ENCODE measurements at regions not wholly inside any gene's neighbourhood (a gene's known extent, or its start where the extent isn't known, plus 50 kb on each side); places are given as distances from the start of the nearest gene placed in this dataset.

DNA sequence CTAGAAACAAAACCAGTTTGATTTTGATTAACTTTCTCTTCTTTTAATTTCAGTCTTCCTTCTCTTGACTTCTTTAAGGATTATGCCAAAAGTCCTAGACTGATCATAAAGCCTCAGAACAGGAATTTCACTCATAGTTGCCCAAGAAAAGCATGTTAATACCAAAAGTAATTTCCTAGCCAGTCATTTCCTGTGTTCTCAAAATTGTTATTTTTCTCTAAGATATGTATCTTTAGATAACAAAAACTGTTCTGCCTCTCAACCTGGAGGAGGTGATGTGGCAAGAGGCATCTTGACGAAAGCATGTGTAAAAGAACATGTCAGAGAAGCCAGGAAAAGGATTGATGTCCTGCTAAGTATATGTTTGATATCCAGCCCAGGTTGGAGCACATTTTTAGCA is 78.0 kb upstream of the IPO9 start:
- DNase-seq, result peak; percentile 78

DNA sequence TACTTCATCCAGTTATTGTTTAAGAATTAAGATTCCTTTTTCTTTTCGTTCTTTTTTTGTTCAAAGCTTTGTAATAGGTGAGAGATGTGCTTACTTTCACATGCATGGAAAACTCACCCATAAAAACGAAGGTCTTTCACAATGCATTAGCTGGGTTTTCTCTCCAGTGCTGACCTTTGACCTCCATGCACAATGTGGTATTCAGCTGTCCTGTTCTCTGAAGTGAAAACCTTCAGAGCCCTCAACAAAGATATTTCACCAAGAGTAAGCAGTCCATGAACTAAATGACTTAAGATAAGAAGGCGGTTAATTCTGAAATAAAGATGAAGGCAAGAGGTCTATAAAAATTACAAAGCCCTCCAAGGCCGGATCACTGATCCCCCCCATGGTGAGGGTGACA is 77.1 kb upstream of the IPO9 start:
- DNase-seq, result no peak

DNA sequence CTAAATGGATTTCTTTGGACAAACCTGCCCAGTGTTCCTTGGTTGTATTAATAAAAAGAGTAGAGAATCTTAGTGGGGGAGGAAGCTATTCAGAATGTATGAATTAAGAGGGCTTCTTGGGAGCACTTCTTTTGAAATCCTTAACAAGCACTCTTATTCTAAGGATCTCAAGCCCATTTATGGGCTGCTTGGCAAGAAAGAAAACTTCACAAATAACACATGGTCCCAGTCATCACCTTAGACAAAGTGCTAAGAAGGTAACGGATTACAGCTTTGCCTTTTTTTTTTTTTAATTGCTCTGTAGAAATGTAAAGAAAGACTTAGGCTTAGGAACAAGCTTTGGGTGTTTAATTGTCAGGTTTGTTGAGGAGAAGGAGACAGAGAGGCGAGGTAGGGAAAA is 76.6 kb upstream of the IPO9 start:
- DNase-seq, result peak; percentile 41

DNA sequence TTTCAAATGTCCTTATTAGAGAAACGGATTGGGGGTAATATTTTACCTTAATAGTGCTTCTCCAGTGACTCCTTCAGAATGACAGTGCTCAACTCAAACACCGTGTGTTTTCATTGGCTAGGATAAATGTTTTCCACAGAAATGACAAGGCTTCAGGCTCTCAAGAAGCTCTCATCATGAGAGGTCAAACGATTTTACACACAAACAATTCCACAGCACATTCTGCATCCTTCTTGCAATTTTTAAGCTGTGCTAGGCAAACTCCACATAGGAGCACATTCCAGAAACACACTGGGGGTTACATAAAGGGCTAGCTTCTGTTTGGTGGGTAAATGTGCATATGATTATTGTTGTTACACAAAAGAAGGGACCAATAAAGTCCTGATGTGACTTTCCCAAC is 75.5 kb upstream of the IPO9 start:
- DNase-seq, result peak; percentile 57

DNA sequence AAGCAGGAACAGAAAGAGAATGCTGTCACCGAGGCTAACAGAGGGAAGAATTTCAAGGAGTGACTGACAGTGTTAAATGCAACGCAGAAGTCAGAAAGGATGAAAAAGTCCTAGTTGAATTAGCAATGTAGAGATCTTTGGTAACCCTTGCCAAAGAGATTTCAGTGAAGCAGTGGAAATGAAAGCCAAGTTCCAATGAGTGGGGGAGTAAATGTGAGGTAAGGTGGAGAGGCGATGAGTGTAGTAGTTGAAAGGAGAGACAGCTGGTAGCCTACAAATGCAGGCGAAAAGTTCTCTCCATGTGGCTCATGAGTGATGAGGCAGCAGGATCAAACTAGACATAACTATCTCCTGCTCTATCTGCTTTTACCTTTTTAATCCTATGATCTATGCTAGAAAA is 74.6 kb upstream of the IPO9 start:
- peak; percentile 77 for DNase-seq

DNA sequence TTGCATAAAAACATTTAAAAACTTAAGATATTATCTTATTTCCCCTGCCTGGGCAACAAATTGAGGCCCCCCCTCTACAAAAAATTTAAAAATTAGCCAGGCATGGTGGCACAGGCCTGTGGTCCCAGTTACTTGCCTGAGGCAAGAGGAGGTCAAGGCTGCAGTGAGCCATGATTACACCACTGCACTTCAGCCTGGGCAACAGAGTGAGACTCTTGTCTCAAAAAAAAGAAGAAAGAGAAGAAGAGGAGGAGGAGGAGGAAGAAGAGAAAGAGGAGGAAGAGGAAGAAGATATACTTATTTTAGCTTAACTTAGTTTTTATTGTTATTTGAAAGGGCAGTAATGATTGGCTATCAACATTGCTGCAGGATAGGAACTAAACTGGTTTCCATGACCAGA is 73.8 kb upstream of the IPO9 start:
- no peak for DNase-seq

DNA sequence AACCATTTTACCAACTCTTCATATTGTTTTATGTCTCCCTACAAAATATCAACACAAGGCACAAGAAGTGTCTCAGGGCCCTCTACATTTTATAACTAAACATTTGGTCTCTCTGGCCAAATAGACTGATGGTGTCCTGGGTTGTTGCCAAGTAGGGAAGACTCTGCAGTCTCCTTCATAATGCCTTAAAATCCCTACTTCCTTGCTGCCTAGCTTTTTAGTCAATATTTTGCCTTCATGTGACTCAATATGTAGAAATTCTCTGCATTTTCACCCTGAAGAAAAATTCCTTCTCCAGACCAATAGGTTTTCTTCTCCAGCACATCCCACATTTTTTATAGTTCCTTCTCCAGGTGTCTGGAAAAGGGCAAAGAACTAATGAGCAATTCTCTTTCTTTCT is 72.6 kb upstream of the IPO9 start:
- DNase-seq, result peak; percentile 93

DNA sequence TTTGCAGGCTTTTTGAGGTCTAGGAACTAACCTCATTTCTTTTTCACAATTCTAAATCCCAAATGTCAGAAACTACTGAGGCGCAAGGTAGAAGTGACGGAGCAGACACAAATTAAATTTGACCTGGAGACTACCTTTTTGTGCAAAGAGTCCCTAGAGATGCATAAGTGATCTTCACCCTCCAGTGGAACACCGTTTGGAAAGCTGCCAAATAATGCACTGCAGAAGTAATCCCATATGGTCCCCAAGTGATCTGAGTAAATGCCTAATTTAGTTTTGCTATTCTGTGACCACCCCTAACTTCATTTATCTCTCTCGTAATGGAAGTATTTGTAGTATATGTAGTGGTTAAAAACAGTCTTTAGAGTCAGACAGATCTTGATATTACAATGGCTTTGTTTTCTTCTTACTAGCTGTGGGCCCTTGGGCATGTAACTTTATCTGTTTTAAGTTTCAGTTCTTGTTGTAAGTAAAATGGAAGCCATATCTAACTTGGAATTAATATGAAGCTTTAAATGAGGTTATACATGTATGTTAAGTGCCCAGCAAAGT is 70.4 kb upstream of the IPO9 start:
- no peak for DNase-seq

DNA sequence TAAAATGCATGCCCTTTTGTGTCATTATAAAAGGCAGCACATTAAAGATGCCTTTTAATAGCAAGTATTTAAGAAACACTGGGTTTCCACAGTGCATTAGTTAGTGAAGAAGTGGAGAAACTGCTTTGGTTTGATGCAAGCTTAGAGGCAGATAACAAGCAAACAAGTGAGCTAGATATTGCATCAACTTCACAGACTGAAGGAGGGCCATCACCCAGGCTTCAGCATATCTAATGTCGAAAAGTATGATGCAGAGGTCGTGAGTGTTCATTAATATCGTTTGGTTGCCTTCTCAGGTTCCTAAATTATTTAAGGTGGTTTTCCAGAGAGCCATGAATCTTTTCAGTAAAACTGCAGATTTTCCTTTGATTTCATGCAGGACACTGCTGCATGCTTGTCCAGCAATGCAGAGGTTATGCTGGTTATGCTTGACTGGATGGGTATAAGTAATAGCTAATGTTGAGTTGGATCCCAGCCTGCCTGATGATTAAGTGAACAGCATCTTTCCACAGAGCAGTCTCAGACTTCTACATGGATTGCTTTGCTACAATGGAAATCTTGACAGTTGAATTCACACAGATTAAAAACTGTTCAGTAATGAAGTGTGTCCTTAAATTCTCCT is 69.7 kb upstream of the IPO9 start:
- peak; percentile 88 for DNase-seq

DNA sequence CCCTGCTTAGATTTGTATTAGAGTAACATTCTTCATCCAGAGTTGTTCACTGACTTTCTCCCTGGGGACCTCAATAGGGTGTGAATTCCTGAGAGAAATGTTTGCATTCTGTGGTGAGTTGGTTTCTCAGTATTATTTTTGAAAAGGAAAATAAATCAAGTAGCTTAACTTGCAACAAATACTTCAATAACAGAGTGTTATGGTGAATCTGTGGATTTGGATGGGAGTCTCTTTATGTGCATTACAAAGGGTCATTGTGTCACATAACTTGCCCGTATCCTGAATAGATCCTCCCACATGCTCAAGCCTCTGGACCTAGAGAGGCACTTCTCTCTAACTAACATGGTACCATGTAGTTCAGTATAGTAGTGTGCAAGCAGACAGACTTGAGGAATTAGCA is 68.4 kb upstream of the IPO9 start:
- DNase-seq, result peak; percentile 93

DNA sequence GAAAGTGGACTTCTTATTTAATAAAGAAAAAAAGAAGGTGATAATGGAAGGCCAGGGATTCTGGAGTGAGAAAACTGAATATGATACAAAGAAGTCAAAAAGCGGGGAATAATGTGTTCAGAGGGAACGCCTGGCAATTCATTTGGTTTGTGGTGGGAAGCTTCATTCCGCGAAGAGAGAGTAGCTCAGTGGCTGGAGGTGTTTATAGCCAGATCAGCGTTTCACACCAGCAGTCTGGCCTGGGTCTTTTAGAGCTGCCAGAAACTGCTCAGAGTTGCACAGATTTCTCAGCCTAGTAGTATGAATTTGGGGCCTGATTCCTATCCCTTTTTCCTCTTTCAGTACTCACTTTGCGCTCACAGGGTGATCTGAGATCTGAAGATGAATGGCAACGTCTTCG is 67.8 kb upstream of the IPO9 start:
- peak; percentile 62 for DNase-seq

DNA sequence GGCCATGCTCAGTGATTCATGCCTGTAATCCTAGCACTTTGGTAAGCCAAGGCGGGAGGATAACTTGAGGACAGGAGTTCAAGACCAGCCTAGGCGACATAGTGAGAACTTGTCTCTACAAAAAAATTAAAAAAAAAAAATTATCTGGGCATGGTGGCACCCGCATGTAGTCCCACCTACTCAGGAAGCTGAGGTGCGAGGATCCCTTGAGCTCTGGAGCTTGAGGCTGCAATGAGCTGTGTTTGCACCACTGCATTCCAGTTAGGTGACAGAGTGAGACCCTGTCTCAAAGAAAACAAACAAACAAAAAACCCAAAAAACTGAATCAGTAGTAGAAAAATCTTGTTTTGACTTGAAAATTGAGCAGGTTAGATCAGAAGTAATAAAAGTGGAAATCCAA is 67.1 kb upstream of the IPO9 start:
- DNase-seq, result no peak

DNA sequence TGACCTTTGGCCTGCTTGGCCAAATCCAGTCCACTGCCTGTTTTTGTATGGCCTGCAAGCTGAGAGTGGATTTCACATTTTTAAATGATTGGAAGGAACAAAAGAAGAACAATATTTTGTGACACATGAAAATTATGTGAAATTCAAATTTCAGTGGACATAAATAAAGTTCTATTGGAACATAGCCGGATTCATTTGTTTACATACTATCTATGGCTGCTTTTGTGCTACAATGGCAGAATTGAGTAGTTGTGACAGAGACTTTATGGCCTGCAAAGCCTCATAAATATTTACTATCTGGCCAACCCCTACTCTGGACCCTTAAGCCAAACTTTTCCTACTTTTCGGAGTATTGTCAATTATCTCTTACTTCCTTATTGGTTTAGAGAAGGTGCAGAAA is 66.6 kb upstream of the IPO9 start:
- DNase-seq, result no peak

DNA sequence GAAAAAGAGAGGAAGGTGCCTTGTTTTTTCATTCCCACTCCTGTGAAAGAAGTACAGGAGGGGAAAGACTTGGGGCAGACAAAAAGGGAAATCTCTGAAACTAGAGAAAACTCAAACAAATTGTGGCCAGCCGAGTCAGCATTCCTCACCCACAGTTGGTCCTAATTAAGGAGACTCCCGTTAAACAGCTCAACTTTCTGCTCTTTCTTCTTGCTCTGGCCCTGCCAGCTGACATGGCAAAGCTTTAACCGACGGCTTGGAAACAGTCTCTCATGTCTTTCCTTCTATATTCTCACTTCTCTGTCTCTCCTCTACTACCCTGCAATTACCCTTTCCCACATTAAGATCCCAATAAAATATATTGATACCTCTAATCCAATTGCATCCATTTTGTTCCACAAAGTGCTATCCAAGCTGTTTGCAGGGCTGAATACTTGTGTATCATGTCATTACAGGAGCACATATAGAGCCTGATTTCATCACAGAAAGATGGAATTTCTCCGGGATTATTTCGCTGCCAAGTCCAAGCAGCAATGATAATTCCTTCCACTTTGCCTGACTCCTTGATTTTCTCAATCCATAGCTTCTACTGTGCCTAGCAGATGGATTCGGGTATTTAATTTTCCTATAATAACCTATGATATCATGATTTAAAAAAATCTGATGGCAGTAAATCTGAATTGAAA is 65.4 kb upstream of the IPO9 start:
- DNase-seq, result peak; percentile 85

DNA sequence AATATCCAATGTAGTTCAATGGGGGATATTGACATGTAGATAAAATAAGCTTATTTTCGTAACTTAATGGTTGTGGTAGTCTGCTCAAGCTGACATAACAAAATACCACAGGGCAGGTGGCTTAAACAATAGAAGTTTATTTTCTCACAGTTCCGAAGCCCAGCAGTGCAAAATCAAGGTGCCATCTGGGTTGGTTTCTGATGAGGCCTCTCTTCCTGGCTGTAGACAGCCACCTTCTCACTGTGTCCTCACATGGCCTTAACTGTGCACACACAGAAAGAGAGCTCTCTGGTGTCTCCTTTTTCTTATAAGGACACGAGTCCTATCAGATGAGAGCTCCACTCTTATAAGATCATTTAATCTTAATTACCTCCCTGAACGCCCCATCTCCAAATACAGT is 64.8 kb upstream of the IPO9 start:
- DNase-seq, result no peak

DNA sequence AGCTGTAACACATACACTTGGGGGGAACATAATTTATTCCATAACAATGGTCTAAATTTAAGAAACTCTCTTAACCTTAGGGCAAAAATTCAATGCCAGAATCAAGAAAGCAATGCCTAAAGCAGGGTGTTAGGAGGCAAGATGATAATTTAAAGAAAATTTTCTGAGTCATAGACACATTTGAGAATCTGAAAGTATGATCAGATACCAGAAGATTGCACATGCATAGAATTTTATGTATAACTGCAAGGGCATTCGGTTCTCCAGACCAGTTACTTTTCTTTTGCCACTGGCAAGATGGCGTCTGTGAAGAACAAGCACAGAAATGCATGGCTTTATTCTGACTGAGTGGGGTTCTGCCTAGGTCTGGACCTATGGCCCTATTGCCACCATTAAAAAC is 64.4 kb upstream of the IPO9 start:
- no peak for DNase-seq

DNA sequence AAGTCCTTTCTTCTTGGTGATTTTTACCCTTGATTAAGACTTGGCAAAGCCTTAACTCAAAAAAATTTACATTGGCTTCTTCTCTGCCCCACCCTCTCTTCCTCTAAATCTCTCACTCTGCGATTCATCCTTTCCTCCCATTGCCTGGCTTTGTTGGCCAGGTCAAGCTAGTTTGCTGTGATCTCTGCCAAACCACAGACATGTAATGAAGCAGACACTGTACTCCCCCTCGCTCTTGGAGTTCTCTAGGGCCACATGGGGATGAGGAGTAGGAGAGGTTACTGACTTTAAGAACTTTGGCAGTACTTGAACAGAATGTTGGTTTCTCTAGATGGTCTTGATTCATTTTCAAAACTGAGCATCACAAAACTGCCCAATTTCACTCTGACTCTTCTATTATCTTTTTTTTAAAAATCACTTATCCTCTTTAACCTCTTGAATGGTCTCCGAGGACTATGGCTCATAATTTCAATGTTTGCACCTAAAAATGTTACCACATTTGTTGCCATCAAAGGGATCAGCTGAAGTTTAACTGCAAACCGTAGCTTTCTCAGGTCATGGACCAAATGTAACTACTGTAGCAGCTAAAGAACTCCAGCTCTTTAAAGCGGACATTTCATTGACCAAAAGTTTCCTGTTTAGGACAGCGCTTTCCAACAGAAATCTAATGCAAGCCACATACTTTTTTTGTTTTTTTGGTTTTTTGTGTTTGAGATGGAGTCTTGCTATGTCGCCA is 62.7 kb upstream of the IPO9 start:
- DNase-seq, result peak; percentile 98

DNA sequence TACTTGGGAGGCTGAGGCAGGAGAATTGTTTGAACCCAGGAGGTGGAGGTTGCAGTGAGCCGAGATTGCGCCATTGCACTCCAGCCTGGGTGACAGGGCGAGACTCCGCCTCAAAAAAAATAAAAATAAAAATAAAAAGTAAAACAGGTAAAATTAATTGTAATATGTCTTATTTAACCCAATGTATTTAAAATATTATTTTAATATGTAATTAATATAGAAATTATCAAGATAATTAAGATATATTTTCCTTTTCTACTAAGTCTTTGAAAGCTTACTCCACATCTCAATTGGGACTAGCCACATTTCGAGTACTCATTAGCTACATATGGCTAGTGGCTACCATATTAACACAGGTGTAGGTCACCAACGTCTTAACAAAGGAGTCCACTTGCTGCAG is 61.6 kb upstream of the IPO9 start:
- no peak for DNase-seq

DNA sequence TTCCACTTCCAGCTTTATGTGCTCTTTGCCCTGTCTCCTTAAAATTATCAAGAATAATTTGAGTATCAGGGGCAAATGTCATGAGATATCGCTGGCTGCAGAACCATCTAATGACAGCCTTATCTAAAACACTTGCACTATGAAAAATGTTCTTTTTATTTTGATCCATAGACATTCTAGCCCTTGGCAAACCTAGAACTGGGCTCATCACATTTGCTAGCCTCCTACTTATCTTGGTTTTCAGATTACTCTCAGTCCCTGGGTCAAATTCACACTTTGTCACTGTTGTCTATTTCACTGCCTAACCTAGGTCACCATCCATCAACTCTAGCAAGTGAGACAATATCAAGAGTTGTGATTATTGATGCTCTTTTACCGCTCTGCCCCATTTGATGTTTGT is 59.9 kb upstream of the IPO9 start:
- no peak for DNase-seq

DNA sequence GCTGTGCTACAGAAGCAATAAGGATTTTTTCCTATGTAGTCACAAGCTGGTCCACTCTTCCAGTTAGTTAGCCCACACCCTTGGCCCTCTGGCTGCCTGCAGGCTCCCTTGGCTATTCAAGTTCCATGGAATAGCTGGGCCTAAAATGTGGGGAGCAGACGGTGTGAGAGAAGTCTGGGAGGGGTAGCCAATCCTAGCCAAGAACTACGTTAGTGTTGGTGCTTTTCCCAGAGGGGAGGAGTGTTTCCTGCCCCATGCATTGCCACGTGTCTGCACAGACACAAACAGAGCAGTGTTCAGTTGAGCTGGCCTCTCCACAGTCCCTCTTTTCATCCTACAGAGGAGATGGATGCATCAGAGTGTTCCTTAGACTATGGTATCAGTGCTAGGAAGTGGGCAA is 59.0 kb upstream of the IPO9 start:
- peak; percentile 95 for DNase-seq

DNA sequence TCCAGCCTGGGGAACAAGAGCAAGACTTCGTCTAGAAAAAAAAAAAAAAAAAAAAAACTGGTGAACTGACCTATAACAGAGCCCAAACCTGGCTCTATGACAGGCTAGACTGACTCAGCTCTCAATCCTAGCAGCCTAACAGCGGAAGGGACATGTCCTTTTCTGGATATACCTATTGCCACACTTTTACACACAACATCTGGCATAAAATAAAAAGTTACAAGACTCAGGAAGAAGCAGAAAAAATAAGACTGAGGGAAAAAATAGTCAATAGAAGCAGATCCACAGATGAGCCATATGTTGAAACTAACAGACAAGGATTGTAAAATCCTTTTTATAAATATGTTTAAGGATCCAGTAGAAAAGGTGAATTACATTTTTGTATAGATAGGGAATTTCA is 57.5 kb upstream of the IPO9 start:
- peak; percentile 63 for DNase-seq

DNA sequence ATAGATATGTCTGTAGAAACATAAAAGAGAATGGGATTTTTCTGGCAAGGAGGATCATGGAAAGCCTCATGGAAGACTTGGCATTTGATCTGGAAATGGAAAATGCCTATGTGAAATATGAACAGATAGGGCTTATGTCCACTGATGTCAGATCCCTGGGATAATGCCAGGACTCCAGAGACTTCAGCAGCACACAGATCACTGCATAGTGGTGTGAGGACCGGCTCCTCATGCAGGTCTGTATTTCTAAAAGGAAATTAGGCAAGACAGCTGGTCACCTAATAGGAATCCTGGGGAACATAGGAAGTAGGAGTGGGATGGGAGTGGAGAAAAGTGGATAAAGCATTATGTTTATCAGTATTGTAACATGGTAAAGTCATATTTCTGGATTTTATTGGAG is 56.8 kb upstream of the IPO9 start:
- DNase-seq, result peak; percentile 65

DNA sequence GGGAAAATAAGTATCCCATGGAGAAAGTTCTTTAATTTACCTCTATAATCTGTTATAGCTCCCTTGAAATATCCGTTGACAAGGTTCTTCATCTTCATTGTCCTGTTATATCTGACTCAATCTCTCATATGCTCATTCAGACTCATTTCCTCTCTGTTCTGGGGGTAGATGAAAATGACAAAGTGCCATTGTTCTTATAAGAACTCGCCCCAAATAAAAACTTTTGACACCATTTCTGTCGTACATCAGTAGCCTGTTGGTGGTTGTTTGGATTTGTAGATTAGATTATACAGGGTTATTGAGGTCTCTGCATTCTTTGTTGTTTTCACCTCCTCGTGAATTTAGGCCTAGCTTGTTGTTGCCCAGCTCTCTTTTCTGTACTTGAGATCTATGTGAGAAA is 55.2 kb upstream of the IPO9 start:
- no peak for DNase-seq
